ENCODE measurements at regions not wholly inside any gene's neighbourhood (a gene's known extent, or its start where the extent isn't known, plus 50 kb on each side); places are given as distances from the start of the nearest gene placed in this dataset.

DNA sequence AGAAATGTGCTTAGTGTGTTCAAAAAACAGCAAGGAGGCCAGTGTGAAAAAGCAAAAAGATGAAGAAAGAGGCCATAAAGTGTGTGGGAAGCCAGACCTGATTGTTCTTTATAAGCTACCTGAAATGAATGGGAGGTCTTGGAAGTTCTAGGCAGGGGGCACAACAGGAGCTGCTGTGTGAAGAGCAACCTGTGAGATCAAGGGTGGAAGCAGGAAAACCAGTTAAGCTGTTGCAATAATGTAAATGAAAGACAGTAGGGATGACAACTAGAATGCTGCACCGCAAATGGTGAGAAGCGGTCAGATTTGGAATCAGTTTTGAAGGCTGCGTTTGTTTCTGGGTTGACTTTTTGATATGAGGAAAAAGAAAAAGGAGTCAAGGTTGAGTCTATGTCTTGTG is 123.5 kb downstream of the TMEM144 start:
- H4K20me1 ChIP-seq (ENCODE audit: control insufficient read depth, insufficient read depth), result no peaks in the 10 kb centered on the region
- H3K36me3 ChIP-seq (ENCODE audit: control insufficient read depth in 2 of 2, insufficient read depth in 2 of 2, low read length in 1 of 2), result no peaks in the 10 kb centered on the region
- RAD21 ChIA-PET (ENCODE audit: unreplicated experiment), result no interaction called here
- FAIRE-seq (no peak), DNase-seq (ENCODE audit: low read depth, low spot score) (no peak), ATAC-seq (no peak)
- 44% methylated on average over 3 of the region's 3 CpGs for WGBS (ENCODE audit: insufficient coverage, insufficient replicate concordance, low lambda C conversion rate, missing lambda C conversion rate)
- H3K4me3 ChIP-seq, result no peak overlapping the region
- H3K4me2 ChIP-seq (ENCODE audit: control insufficient read depth, insufficient read depth), result no peak overlapping the region
- no peaks in the 10 kb centered on the region for H3K4me1 ChIP-seq (ENCODE audit: control insufficient read depth, insufficient read depth, low read length)
- no peaks in the 10 kb centered on the region for H3K9me3 ChIP-seq (replicated peaks; ENCODE audit: control insufficient read depth, insufficient read depth, low read length)
- in situ Hi-C loops (cut with MboI) (no loop called here), intact Hi-C loops (cut with micrococcal nuclease; ENCODE audit: unreplicated experiment) (no loop called here)
- no peak overlapping the region for H3K27ac ChIP-seq (ENCODE audit: control insufficient read depth, insufficient read depth)
- POLR2A ChIA-PET, result no interaction called here
- CTCF ChIA-PET, result no interaction called here
- TF ChIP-seq ATF7 (IDR thresholded peaks at IDR 0.05; ENCODE audit: low read depth) (no peak), SRF (IDR thresholded peaks at IDR 0.05; ENCODE audit: low read depth in 2 of 2, low read length in 2 of 2) (no peak), MEF2A (IDR thresholded peaks at IDR 0.05; ENCODE audit: insufficient read depth, low read depth, low read length) (no peak)
- no peak overlapping the region for H3K9ac ChIP-seq (ENCODE audit: control insufficient read depth, insufficient read depth, low read length)
- SMC1A ChIA-PET (ENCODE audit: uncharacterized antibody, unreplicated experiment), result no interaction called here
- H3K27me3 ChIP-seq (replicated peaks in 1 of 2; ENCODE audit: control insufficient read depth in 2 of 2, insufficient read depth in 2 of 2, low read length in 1 of 2), result no peaks in the 10 kb centered on the region
- no peaks in the 10 kb centered on the region for H3K79me2 ChIP-seq (ENCODE audit: control insufficient read depth, insufficient read depth, low read length)
- H2AFZ ChIP-seq (ENCODE audit: control insufficient read depth, low read depth, low read length), result no peak overlapping the region
- no TSS peak for BruUV-seq (replicated peaks)

DNA sequence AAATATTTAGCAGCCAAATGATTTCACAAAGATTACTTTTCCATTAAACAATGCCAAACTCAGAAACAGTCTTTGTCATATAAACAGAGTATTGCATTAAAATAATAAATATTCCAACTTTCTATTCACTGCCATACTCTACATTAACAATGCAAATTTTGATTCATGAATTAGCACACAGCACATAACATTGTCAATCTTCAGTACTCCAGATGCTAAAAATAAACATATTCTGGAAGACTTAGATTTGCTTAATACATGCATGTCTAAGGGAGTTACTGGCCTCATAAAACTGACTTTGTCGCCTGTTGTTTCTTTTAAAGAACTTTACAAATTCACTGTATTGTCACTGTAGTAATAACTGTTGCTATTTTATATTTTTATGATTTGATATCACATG is 131.6 kb downstream of the TMEM144 start:
- Histone ChIP-seq H3K27ac (ENCODE audit: control insufficient read depth, insufficient read depth) (no peak overlapping the region), H4K20me1 (ENCODE audit: control insufficient read depth, insufficient read depth) (no peaks in the 10 kb centered on the region), H3K36me3 (ENCODE audit: control insufficient read depth in 2 of 2, insufficient read depth in 2 of 2, low read length in 1 of 2) (no peaks in the 10 kb centered on the region), H3K4me3 (no peak overlapping the region), H3K9ac (ENCODE audit: control insufficient read depth, insufficient read depth, low read length) (no peak overlapping the region), H3K4me1 (ENCODE audit: control insufficient read depth, insufficient read depth, low read length) (no peaks in the 10 kb centered on the region), H3K79me2 (ENCODE audit: control insufficient read depth, insufficient read depth, low read length) (no peaks in the 10 kb centered on the region), H3K4me2 (ENCODE audit: control insufficient read depth, insufficient read depth) (no peak overlapping the region), H3K27me3 (replicated peaks in 1 of 2; ENCODE audit: control insufficient read depth in 2 of 2, insufficient read depth in 2 of 2, low read length in 1 of 2) (no peaks in the 10 kb centered on the region), H2AFZ (ENCODE audit: control insufficient read depth, low read depth, low read length) (no peak overlapping the region), H3K9me3 (replicated peaks; ENCODE audit: control insufficient read depth, insufficient read depth, low read length) (no peaks in the 10 kb centered on the region)
- ChIA-PET POLR2A (no interaction called here), CTCF (no interaction called here), RAD21 (ENCODE audit: unreplicated experiment) (no interaction called here), SMC1A (ENCODE audit: uncharacterized antibody, unreplicated experiment) (interaction anchor here (1.1 kb wide), 1 partner anchor 41 kb away, joined by 3 read pairs; no protein-coding TSS in a partner anchor)
- in situ Hi-C loops (cut with MboI) (no loop called here), intact Hi-C loops (cut with micrococcal nuclease; ENCODE audit: unreplicated experiment) (no loop called here)
- DNase-seq (ENCODE audit: low read depth, low spot score) (no peak), FAIRE-seq (no peak), ATAC-seq (no peak)
- WGBS (ENCODE audit: insufficient coverage, insufficient replicate concordance, low lambda C conversion rate, missing lambda C conversion rate), result 28% methylated on average over 1 of the region's 1 CpG
- TF ChIP-seq JUND (IDR thresholded peaks at IDR 0.05; ENCODE audit: low read depth, low read length), result no peak
- TF ChIP-seq RFX5 (IDR thresholded peaks at IDR 0.05; ENCODE audit: low read depth, low read length), result no peak
- TF ChIP-seq YY1 (IDR thresholded peaks at IDR 0.05; ENCODE audit: low read depth, low read length), result no peak
- no peak for TF ChIP-seq ZNF384 (IDR thresholded peaks at IDR 0.05; ENCODE audit: borderline replicate concordance, low read depth, low read length)
- BruUV-seq (replicated peaks), result no TSS peak

All from GM12878 (cell line).